Cardiac septum (tissue), 1 donor: ENCODE measurements at regions not wholly inside any gene's neighbourhood (a gene's known extent, or its start where the extent isn't known, plus 50 kb on each side); places are given as distances from the start of the nearest gene placed in this dataset.
"Not testable (repeated sequence)": the region's sequence is repeated elsewhere in the genome, so short reads cannot be mapped to it uniquely, and the experiment has no call there.

Experiments
- DNase-seq: peaks from one replicate; pipeline ENCODE4 v3.0.0-alpha.2; 2020; ENCODE audit warnings: low spot score
- intact Hi-C: fragments of 100-400 bp; cut with DNase I; formaldehyde crosslinking; loops from one replicate; pipeline ENCODE4 v1.14.0; 2022
- donor health status: DM: no; HTN: no; CAD: no.

- intact Hi-C loops, DNase-seq: not testable (repeated sequence)
These were observed 79.5 kb upstream of the GSE1 start for GRCh38 chr16:85533593-85533992.

DNA sequence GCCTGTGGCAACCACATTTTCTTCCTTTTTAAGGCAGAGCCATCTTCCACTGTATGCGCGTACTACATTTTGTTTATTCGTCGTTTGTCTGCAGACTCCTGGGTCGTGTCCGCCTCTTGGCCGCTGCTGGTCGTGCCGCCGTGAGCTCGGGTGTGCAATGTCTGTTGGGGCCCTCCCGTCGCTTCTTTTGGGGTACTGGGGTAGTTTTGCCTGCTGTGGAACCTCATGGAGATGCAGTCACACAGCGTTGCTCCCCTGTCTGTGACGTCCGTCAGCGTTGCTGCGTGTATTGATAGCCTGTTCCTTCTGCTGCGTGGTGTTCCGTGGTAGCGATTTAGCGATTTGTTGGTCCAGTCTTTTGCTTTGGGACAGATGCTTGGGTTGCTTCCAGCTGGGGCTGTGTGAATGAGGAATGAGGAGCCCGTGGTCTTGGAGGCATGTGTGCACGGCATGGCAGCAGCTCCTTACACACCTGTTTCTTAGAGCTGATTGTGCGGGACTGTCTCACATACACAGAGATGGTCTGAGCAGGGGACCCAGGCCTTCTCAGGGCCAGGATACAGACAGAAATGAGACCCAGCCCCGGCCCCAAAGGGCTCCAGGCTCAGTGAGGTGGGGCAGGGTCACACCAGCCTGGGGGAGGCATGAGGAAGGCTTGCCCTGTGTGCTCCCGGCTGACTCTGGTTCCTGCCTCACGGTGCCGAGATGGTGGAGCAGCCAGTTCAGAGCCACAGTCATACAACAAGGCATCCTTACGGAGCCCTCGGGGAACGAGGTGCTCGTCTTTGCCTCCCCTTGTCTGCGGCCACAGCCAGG, 78.4 kb upstream of the GSE1 start:
- DNase-seq = no peak
- intact Hi-C loops = no loop called here

DNA sequence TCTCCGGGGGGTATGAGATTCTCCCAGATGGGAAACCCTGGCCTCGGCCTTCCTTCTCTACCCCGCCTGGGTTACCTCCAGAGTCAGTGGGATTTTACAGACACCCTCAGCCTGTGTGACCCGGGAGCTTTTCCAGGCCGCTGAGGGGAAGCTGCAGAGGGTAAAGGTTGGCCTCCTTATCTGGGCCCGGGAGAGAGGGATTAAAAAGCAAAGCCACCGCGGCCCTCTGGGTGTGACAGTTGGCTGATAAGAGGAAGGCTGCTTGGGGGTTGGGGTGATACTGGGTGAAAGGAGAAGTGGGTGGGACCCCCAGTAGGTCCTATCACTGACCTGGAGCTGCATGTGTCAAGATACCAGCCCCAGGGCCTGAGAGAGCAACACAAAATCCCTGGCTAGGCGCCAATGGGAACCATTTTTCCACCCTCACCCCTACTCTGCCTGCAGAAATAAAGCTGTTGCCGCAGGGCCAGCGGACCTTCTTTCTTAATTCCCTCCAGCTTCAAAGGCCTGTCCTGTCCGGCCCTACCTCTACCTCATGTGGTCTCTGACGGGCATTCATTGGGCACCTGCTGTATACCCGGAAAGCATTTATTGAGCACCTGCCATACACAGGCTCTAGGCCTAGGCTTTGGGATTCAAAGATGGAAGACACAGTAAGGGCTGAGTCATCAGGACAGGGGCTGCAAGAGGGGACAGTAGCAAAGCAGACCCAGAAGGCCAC, 77.6 kb upstream of the GSE1 start:
- intact Hi-C loops = no loop called here
- DNase-seq = no peak

DNA sequence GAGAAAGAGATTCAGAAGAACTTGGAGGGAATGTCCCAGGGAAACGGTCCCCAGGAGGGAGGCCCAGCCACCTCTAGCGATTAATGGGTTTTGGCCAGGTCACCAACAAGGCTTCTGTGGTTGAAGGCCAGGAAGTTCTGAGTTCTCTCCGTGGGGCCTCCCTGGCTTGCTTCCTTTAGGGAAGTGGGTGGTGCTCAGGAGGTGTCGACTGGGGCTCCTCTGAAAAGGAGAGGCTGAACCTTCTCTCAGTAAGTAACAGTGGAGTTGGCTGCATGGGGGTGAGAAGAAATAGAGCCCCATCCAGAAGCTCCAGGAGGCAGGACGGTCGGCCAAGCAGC, 77.1 kb upstream of the GSE1 start:
- intact Hi-C loops = no loop called here
- no peak for DNase-seq

DNA sequence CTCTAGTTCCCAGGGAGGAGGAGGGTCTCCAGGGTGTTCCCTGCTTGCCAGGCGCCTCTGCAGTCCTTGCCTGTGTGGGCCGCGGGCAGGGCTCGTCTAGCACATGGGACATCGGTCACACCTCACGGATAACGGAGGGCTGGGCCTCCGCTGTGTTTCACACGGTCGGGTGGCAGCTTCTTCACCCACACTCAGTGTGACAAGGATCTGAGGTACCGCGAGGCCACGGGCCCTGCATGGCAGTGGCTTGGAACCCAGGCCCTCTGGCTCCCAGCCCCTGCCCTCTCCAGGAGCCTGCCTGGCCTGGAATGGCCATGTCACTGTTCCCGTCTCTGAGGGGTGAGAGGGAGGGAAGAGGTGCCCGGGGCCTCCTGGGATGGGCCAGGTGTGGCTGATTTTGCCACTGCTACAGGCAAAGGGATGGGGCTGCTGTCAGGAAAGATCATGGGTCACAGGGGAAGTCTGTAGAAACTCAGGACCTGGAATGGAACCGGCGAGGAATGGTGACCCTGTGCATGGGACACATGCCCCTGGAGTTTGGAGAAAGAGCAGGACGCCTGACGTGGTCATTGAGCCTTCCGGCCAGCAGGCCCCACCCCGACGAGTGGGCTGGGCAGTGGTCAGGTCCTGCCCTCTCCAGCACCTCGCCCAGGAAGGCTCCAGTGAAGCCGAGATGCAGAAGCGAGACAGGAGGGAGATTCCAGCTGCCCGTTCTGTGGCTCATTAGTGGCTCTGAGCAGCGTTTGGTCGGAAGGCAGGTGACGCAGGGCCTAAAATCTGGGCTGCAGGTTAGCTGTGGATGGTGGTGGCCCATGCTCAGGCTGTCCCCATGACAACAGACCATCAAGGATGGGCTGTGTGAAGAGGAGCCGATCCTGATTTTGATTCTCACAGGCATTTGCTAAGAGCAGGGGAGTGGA, 76.5 kb upstream of the GSE1 start:
- intact Hi-C loops = no loop called here
- no peak for DNase-seq

DNA sequence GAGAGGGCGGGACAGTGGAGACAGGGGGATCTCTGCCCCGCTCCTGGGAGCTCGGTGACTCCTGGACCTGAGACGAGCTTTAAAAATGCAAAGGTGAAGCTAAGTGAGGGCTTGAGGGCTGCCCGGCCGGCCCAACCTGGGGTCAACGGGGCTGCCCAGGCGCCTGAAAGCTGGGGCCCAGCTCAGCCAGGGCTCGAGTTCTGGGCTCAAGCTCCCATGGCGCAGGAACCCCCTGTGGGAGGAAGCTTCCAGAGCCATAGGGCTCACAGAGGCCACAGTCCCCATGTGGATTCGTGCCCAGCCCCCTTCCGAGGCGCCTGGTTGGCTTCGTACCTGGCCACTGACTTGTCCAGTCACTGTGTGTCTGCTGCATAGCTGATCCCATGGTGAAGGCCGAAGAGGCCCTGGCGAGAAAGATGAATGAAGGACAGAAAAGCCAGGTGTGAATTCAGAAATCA, 75.8 kb upstream of the GSE1 start:
- intact Hi-C loops = no loop called here
- no peak for DNase-seq

DNA sequence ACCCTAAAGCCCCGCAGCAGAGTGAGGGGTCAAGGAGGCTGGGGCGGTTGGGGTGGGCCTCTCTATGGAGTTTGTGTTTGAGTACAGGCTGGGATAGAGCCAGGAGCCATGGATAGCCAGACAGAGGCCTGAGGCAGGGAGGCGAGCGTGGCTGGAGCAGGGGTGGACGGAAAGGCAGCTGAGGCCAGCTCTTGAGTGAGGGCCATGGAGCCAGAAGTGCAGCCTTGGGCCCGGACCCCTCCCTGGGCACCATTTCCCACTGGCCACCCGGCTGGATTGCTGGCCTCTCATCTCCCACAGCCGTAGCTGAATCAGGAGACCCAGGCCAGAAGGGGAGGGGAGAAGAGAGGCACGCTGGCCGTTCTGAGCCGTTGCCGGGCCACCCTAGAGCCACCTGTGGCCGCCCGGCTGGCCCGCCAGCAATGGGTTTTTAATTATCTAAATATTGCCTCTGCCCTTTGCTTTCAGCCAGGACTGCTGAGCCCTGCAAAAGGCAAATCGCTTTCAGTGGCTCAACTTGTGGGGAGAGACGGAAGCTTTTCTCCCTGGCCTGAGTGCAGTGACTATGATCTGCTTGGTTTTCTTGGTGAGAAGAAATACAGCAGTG, 75.2 kb upstream of the GSE1 start:
- intact Hi-C loops = no loop called here
- DNase-seq = no peak

- no peak for DNase-seq
- intact Hi-C loops = no loop called here
These were observed 74.0 kb upstream of the GSE1 start for GRCh38 chr16:85539084-85539483.

DNA sequence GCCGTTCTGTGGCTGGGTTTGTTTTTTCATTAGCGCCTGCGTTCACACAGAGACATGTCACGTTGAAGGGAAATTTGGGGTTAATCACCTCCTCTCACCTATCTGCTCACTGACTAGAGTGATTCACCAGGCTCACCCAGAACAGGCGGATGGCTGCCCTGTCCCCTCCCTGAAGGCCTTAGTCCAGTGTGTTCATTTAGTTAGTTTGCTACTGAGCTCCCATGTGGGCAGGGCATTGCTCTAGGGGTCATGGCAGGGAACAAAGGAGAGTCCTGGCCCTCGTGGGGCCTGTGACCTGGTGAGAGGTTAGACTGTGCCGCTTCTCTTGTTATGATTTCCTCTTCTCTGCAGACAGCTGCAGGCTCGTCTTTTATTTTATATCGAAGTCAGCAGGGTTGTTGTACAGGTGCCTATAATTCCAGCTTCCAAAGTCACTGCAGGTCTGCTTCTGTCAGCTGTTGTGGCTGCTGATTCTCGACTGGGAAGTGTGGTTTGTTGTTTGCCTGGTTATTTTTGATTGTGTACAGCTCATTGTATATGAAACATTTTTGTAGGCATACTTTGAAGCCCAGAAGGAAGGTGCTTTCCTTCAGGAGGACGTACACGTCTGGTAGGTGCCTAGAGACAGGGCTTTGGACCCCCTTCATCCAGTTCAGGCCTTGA, 73.4 kb upstream of the GSE1 start:
- intact Hi-C loops = no loop called here
- DNase-seq = no peak

DNA sequence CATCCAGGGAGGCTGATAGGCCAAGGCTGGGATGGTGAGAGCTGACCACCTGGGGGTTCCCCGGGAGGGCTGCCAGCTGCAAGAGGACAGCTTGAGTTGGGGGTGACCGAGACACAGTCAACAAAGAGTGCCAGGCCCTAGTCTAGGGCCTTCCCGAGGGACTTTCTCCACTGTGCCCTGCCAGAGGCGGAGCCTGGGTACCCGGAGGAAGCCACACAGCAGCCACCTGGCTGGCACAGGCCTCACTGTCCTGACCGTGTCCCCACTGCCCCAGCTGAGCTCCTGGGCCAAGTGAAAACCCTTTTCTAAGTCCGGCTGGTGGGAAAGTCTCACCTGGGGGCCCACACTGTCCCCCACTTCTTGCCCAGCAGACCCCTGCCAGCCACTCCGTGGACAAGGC, 71.9 kb upstream of the GSE1 start:
- DNase-seq = no peak
- intact Hi-C loops = no loop called here

DNA sequence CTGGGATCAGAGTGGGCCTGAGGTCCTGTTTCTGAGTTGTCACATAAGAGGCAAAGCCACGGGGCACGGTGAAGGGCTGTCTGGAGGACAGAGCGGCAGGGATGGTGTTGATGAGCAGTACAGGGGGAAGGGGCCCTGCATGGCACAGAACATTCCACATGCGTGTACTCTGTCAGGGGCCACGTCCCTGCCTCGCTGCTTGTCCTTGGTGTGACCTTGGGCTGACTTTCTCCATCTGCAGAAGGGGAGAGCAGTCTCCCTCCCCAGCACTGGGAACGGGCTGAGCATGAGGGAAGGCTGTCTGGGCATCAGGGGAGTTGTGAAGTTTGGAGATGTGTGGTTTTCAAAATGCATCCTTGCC, 71.5 kb upstream of the GSE1 start:
- intact Hi-C loops = no loop called here
- DNase-seq = no peak

DNA sequence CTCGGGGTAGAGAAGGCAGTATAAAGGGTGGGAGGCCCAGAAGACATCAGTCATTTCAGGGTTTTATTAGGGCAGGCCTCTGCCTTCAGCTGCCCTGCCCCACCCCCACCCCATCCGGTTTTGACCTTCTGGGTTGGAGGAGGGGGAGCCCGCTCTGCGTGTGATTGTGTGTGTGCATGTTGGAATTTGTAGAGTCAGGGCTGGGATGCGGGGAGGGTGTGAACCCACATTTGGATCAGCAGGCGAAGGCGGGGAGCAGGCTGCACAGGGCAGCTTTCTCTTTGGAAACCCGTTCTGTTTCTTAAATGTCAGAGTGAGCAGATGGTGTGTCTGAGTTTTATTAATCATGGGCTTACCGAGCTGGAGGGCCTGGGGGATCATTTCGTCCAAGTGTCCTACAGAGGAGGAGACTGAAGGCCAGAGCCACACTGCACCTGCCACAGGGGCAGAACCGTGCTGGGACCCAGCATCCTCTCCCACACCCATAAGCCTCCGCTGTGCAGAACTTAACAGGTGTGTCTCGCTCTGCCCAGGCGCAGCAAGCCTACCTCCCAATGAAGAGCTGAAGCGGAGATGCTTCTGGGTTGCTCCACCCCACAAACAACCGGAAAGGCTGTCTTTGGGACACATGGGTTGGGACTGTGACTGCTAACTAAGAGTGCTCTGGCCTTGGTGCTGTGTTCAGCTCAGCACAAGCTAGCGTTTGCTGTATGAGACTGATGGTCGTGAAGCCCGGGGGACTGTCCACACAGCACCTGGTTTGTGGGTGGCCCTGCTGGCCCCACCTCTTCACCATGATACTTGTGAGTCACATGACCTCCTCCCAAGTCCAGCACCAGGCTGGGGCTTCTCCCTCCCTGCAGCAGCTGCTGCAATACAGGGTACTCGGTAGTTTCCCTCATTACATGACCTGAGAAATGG, 70.9 kb upstream of the GSE1 start:
- intact Hi-C loops = no loop called here
- no peak for DNase-seq

- intact Hi-C loops = no loop called here
- DNase-seq = no peak
These were observed 69.6 kb upstream of the GSE1 start for GRCh38 chr16:85543536-85543935.

- DNase-seq = no peak
- intact Hi-C loops = no loop called here
These were observed 69.1 kb upstream of the GSE1 start for GRCh38 chr16:85544016-85544415.

- intact Hi-C loops = no loop called here
These were observed 68.5 kb upstream of the GSE1 start for GRCh38 chr16:85544668-85545067.

DNA sequence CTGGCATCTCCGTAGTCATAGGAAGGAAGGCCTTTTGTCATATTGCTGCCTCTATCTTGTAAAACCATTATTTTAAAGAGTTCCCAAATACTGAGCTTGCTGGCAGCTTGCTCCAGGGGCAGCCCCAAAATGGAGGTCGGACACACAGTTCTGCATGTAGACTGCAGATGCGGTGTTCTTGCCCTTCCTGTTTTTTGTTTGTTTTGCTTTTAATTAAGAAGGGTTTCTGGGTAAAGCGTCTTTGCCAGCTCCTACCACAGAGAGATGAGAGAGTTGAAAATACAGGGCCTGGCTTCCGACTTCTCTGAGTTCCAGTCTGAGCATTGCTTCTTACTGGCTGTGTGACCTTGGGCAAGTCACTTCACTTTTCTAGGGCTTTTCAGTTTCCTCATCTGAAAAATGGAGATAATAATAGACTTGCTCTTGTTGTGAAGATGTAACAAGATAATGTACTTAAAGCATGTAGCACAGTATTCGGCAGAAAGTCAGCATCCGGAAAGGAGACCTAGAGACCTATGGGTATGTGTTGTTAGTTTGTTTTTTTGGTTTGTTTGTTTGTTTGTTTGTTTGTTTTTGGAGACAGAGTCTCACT, 67.8 kb upstream of the GSE1 start:
- intact Hi-C loops = no loop called here

More at GRCh38 chr16:85544668-85545067, 68.5 kb upstream of the GSE1 start:
- DNase-seq = no peak

DNA sequence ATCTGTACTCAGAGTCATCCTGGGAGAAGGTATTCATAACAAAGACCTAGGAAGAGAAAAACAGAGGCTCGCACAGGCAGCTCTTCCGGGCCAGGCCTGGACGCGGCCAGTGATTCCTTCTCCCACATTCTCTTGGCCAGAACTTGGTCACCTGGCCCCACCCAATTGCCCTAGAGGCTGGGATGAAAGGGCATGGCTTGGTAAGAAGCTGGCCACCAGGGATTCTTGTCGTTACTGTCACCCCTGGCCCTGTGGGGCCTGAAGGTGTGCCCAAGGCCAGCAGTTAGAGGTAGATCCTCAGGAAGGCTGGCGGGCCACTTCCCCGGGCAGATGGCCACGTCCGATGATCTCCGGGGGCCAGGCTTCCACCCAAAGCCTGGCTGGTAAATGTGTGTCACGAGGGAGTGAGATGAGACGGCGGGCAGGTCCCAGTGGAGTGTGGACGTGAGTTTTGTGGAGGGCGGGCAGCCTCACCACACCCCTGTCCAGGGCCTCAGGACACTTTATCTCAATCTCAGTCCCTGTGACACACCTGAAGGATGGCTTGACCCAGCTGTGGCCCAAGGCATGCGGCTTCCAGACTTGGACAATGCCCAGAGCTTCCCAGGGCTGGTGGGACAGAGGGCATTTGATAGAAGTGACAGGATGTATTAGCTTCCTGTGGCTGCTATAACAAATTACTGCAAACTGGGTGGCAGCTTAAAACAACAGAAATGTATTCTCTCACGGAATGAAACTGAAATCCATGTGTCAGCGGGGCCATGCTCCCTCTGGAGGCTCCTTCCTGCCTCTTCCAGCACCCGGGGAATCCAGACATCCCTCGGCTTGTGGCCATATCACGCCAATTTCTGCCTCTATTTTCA, 66.3 kb upstream of the GSE1 start:
- intact Hi-C loops = no loop called here
- DNase-seq = no peak

More for the DNA sequence above, 67.8 kb upstream of the GSE1 start:
- no peak for DNase-seq
